ENCODE measurements at regions not wholly inside any gene's neighbourhood (a gene's known extent, or its start where the extent isn't known, plus 50 kb on each side); places are given as distances from the start of the nearest gene placed in this dataset.

- Histone ChIP-seq H3K4me3 (ENCODE audit: low read depth, low read length) (no peak overlapping the region), H3K9me3 (no peaks in the 10 kb centered on the region), H3K4me1 (no peaks in the 10 kb centered on the region), H3K36me3 (ENCODE audit: control insufficient read depth, insufficient read depth, low read length) (no peaks in the 10 kb centered on the region), H3K27me3 (replicated peaks; ENCODE audit: control insufficient read depth, insufficient read depth, low read length) (no peaks in the 10 kb centered on the region)
- Mint-ChIP-seq H3K4me1 (ENCODE audit: low read depth, unreplicated experiment) (no peaks in the 10 kb centered on the region), H3K27me3 (ENCODE audit: insufficient read depth, unreplicated experiment) (peaks cover under 1% of the 10 kb centered on the region), H3K27ac (ENCODE audit: unreplicated experiment) (no peak overlapping the region), H3K36me3 (ENCODE audit: insufficient read depth, unreplicated experiment) (no peaks in the 10 kb centered on the region), H3K9me3 (ENCODE audit: unreplicated experiment) (no peaks in the 10 kb centered on the region), H3K4me3 (ENCODE audit: unreplicated experiment) (no peak overlapping the region)
- intact Hi-C loops (cut with micrococcal nuclease; ENCODE audit: unreplicated experiment) = no loop called here
- ChIA-PET CTCF (interaction anchor here (1.0 kb wide), 1 partner anchor 23 kb away, joined by 3 read pairs; no protein-coding TSS in a partner anchor), POLR2A (no interaction called here)
- no TSS peak for BruUV-seq (replicated peaks)
- no peak for TF ChIP-seq CTCF (IDR thresholded peaks at IDR 0.05; ENCODE audit: insufficient read depth in 1 of 2, low read depth in 1 of 2, low read length in 1 of 2, severe bottlenecking in 1 of 2, unreplicated experiment in 1 of 2)
- DNase-seq = no peak
These were observed 66.8 kb upstream of the STK39 start for GRCh38 chr2:168314236-168314635.

- BruUV-seq (replicated peaks) = no TSS peak
- H3K27ac Mint-ChIP-seq (ENCODE audit: unreplicated experiment) = no peak overlapping the region
- H3K4me1 Mint-ChIP-seq (ENCODE audit: low read depth, unreplicated experiment) = no peaks in the 10 kb centered on the region
- H3K36me3 Mint-ChIP-seq (ENCODE audit: insufficient read depth, unreplicated experiment) = no peaks in the 10 kb centered on the region
- intact Hi-C loops (cut with micrococcal nuclease; ENCODE audit: unreplicated experiment) = no loop called here
- no peak overlapping the region for H3K4me3 Mint-ChIP-seq (ENCODE audit: unreplicated experiment)
- TF ChIP-seq CTCF (IDR thresholded peaks at IDR 0.05; ENCODE audit: insufficient read depth in 1 of 2, low read depth in 1 of 2, low read length in 1 of 2, severe bottlenecking in 1 of 2, unreplicated experiment in 1 of 2) = no peak
- Histone ChIP-seq H3K27me3 (replicated peaks; ENCODE audit: control insufficient read depth, insufficient read depth, low read length) (no peaks in the 10 kb centered on the region), H3K9me3 (no peaks in the 10 kb centered on the region), H3K36me3 (ENCODE audit: control insufficient read depth, insufficient read depth, low read length) (no peaks in the 10 kb centered on the region), H3K4me1 (no peaks in the 10 kb centered on the region), H3K4me3 (ENCODE audit: low read depth, low read length) (no peak overlapping the region)
- no peak for DNase-seq
- no peaks in the 10 kb centered on the region for H3K9me3 Mint-ChIP-seq (ENCODE audit: unreplicated experiment)
- CTCF ChIA-PET = interaction anchor here (0.7 kb wide), 1 partner anchor 21 kb away, joined by 4 read pairs; no protein-coding TSS in a partner anchor
- no peaks in the 10 kb centered on the region for H3K27me3 Mint-ChIP-seq (ENCODE audit: insufficient read depth, unreplicated experiment)
- POLR2A ChIA-PET = no interaction called here
These were observed 68.1 kb upstream of the STK39 start for GRCh38 chr2:168315331-168316072.

GRCh38 chr2:168316073-168316440 is 68.7 kb upstream of the STK39 start:
- POLR2A ChIA-PET = no interaction called here
- CTCF ChIA-PET = no interaction called here
- no peaks in the 10 kb centered on the region for H3K36me3 Mint-ChIP-seq (ENCODE audit: insufficient read depth, unreplicated experiment)
- Histone ChIP-seq H3K27me3 (replicated peaks; ENCODE audit: control insufficient read depth, insufficient read depth, low read length) (no peaks in the 10 kb centered on the region), H3K4me1 (no peaks in the 10 kb centered on the region), H3K4me3 (ENCODE audit: low read depth, low read length) (no peak overlapping the region), H3K36me3 (ENCODE audit: control insufficient read depth, insufficient read depth, low read length) (no peaks in the 10 kb centered on the region), H3K9me3 (no peaks in the 10 kb centered on the region)
- no peak for DNase-seq
- H3K27ac Mint-ChIP-seq (ENCODE audit: unreplicated experiment) = no peak overlapping the region
- no TSS peak for BruUV-seq (replicated peaks)
- TF ChIP-seq CTCF (IDR thresholded peaks at IDR 0.05; ENCODE audit: insufficient read depth in 1 of 2, low read depth in 1 of 2, low read length in 1 of 2, severe bottlenecking in 1 of 2, unreplicated experiment in 1 of 2) = no peak
- H3K4me3 Mint-ChIP-seq (ENCODE audit: unreplicated experiment) = no peak overlapping the region
- H3K4me1 Mint-ChIP-seq (ENCODE audit: low read depth, unreplicated experiment) = no peaks in the 10 kb centered on the region
- no peaks in the 10 kb centered on the region for H3K27me3 Mint-ChIP-seq (ENCODE audit: insufficient read depth, unreplicated experiment)
- intact Hi-C loops (cut with micrococcal nuclease; ENCODE audit: unreplicated experiment) = no loop called here
- H3K9me3 Mint-ChIP-seq (ENCODE audit: unreplicated experiment) = no peaks in the 10 kb centered on the region

Measured in Caco-2 (cell line).